SK-N-SH treated with all-trans-retinoic acid at 6 μM for 48 hours (cell line): ENCODE measurements at regions not wholly inside any gene's neighbourhood (a gene's known extent, or its start where the extent isn't known, plus 50 kb on each side); places are given as distances from the start of the nearest gene placed in this dataset.

Source experiments
- ATAC-seq: fragments of 200-7000 bp; cut with Tn5 transposase; 3 replicates; pipeline ENCODE4 v1.9.1; 2020; ENCODE audit warnings: mild to moderate bottlenecking, moderate library complexity
- ARNTL ChIP-seq: fragments of 450-650 bp; formaldehyde crosslinking; IDR thresholded peaks from 2 replicates; pipeline ENCODE4 v1.5.0; 2020; ENCODE audit warnings: low read depth, mild to moderate bottlenecking, moderate library complexity, borderline replicate concordance
- BACH2 ChIP-seq: fragments of 250-450 bp; sonication (Bioruptor Pico); IDR thresholded peaks from 2 replicates; pipeline ENCODE4 v1.9.0; 2021; ENCODE audit warnings: mild to moderate bottlenecking, borderline replicate concordance
- CREB5 ChIP-seq: fragments of 250-450 bp; sonication (Bioruptor Pico); IDR thresholded peaks from 2 replicates; pipeline ENCODE4 v1.5.1; 2020; ENCODE audit warnings: low read depth, mild to moderate bottlenecking, moderate library complexity
- CSDC2 ChIP-seq: fragments of 250-450 bp; sonication (Bioruptor Pico); IDR thresholded peaks from 2 replicates; pipeline ENCODE4 v1.5.0; 2020; ENCODE audit warnings: mild to moderate bottlenecking, moderate library complexity
- CSRNP3 ChIP-seq: fragments of 250-450 bp; sonication (Bioruptor Pico); IDR thresholded peaks from 2 replicates; pipeline ENCODE4 v1.5.1; 2021; ENCODE audit warnings: mild to moderate bottlenecking, moderate library complexity
- ESRRG ChIP-seq: fragments of 250-450 bp; sonication (Bioruptor Pico); IDR thresholded peaks from 2 replicates; pipeline ENCODE4 v1.6.1; 2021; ENCODE audit warnings: mild to moderate bottlenecking
- GLIS3 ChIP-seq: fragments of 250-450 bp; sonication (Bioruptor Pico); IDR thresholded peaks from 2 replicates; pipeline ENCODE4 v1.5.0; 2020; ENCODE audit warnings: mild to moderate bottlenecking, moderate library complexity
- ISL1 ChIP-seq: fragments of 250-450 bp; sonication (Bioruptor Pico); IDR thresholded peaks from 2 replicates; pipeline ENCODE4 v2.1.2; 2022; ENCODE audit warnings: mild to moderate bottlenecking, moderate library complexity
- OSR1 ChIP-seq: fragments of 250-450 bp; sonication (Bioruptor Pico); IDR thresholded peaks from 2 replicates; pipeline ENCODE4 v1.8.0; 2022; ENCODE audit warnings: moderate library complexity, mild to moderate bottlenecking, inconsistent platforms
- PATZ1 ChIP-seq: fragments of 250-450 bp; sonication (Bioruptor Pico); IDR thresholded peaks from 2 replicates; pipeline ENCODE4 v1.8.0; 2020; ENCODE audit warnings: mild to moderate bottlenecking, moderate library complexity, borderline replicate concordance
- POU6F1 ChIP-seq: fragments of 250-450 bp; sonication (Bioruptor Pico); IDR thresholded peaks from 2 replicates; pipeline ENCODE4 v1.8.0; 2021; ENCODE audit warnings: low read depth, mild to moderate bottlenecking, moderate library complexity, borderline replicate concordance
- PPARA ChIP-seq: fragments of 250-450 bp; sonication (Bioruptor Pico); IDR thresholded peaks from 2 replicates; pipeline ENCODE4 v1.5.0; 2020; ENCODE audit warnings: mild to moderate bottlenecking, borderline replicate concordance
- RARB ChIP-seq: fragments of 250-450 bp; sonication (Bioruptor Pico); IDR thresholded peaks from 2 replicates; pipeline ENCODE4 v1.8.0; 2021; ENCODE audit warnings: mild to moderate bottlenecking, moderate library complexity
- SNAI2 ChIP-seq: fragments of 250-450 bp; sonication (Bioruptor Pico); IDR thresholded peaks from 2 replicates; pipeline ENCODE4 v1.5.0; 2020; ENCODE audit warnings: mild to moderate bottlenecking, moderate library complexity
- TCF4 ChIP-seq: fragments of 250-450 bp; sonication (Bioruptor Pico); IDR thresholded peaks from 2 replicates; pipeline ENCODE4 v1.8.0; 2021; ENCODE audit warnings: mild to moderate bottlenecking, moderate library complexity, borderline replicate concordance
- TOX ChIP-seq: fragments of 250-450 bp; sonication (Bioruptor Pico); IDR thresholded peaks from 2 replicates; pipeline ENCODE4 v1.8.0; 2021; ENCODE audit warnings: mild to moderate bottlenecking, moderate library complexity, borderline replicate concordance
- TSHZ2 ChIP-seq: fragments of 250-450 bp; sonication (Bioruptor Pico); IDR thresholded peaks from 2 replicates; pipeline ENCODE4 v1.5.0; 2020; ENCODE audit warnings: mild to moderate bottlenecking, moderate library complexity
- ZC3H10 ChIP-seq: fragments of 250-450 bp; sonication (Bioruptor Pico); IDR thresholded peaks from 2 replicates; pipeline ENCODE4 v1.5.1; 2021; ENCODE audit warnings: mild to moderate bottlenecking, moderate library complexity
- ZFP3 ChIP-seq: fragments of 250-450 bp; sonication (Bioruptor Pico); IDR thresholded peaks from 2 replicates; pipeline ENCODE4 v1.5.0; 2020; ENCODE audit warnings: mild to moderate bottlenecking, moderate library complexity
- ZFP30 ChIP-seq: fragments of 450-650 bp; formaldehyde crosslinking; IDR thresholded peaks from 2 replicates; pipeline ENCODE4 v1.5.0; 2022; ENCODE audit warnings: mild to moderate bottlenecking, moderate library complexity
- ZNF565 ChIP-seq: fragments of 450-650 bp; formaldehyde crosslinking; conservative IDR thresholded peaks from 2 replicates; pipeline ENCODE4 v1.5.0; 2020; ENCODE audit warnings: low read depth, mild to moderate bottlenecking, moderate library complexity
- ZNF8 ChIP-seq: fragments of 450-650 bp; formaldehyde crosslinking; IDR thresholded peaks from 2 replicates; pipeline ENCODE4 v1.5.0; 2020; ENCODE audit warnings: mild to moderate bottlenecking, moderate library complexity

- TF ChIP-seq CSRNP3 (CRISPR knock-in tag) (no peak), SNAI2 (CRISPR knock-in tag) (no peak), ARNTL (no peak), CREB5 (CRISPR knock-in tag) (no peak), TOX (CRISPR knock-in tag) (no peak), PATZ1 (CRISPR knock-in tag) (no peak), GLIS3 (CRISPR knock-in tag) (no peak), CSDC2 (CRISPR knock-in tag) (no peak), POU6F1 (CRISPR knock-in tag) (no peak), ZC3H10 (no peak), TCF4 (CRISPR knock-in tag) (no peak), ZFP30 (CRISPR knock-in tag) (no peak), OSR1 (no peak), BACH2 (CRISPR knock-in tag) (no peak), TSHZ2 (CRISPR knock-in tag) (no peak), ZNF565 (CRISPR knock-in tag) (no peak), ZFP3 (CRISPR knock-in tag) (no peak), ISL1 (CRISPR knock-in tag) (no peak)
- ATAC-seq: no peak
These were observed 166.2 kb upstream of the DTNA start for GRCh38 chr18:34543945-34544344.

- TF ChIP-seq ZC3H10: no peak
- TF ChIP-seq TCF4 (CRISPR knock-in tag): no peak
- no peak for TF ChIP-seq ZFP30 (CRISPR knock-in tag)
- no peak for TF ChIP-seq RARB
- TF ChIP-seq ISL1 (CRISPR knock-in tag): no peak
- TF ChIP-seq TOX (CRISPR knock-in tag): no peak
- no peak for TF ChIP-seq CREB5 (CRISPR knock-in tag)
- TF ChIP-seq GLIS3 (CRISPR knock-in tag): no peak
- no peak for TF ChIP-seq CSRNP3 (CRISPR knock-in tag)
- no peak for TF ChIP-seq ZFP3 (CRISPR knock-in tag)
- no peak for TF ChIP-seq ZNF8 (CRISPR knock-in tag)
- TF ChIP-seq ESRRG (CRISPR knock-in tag): no peak
- no peak for TF ChIP-seq PPARA (CRISPR knock-in tag)
- no peak for TF ChIP-seq OSR1
- TF ChIP-seq PATZ1 (CRISPR knock-in tag): no peak
- no peak for TF ChIP-seq BACH2 (CRISPR knock-in tag)
- TF ChIP-seq, all 23 proteins: peak for 0
- ATAC-seq: no peak
These were observed 165.2 kb upstream of the DTNA start for GRCh38 chr18:34544930-34545329.
